Spleen (tissue), 7 donors: ENCODE measurements at regions not wholly inside any gene's neighbourhood (a gene's known extent, or its start where the extent isn't known, plus 50 kb on each side); places are given as distances from the start of the nearest gene placed in this dataset.

Source experiments
- CTCF ChIP-seq, 11 experiments: fragments of 200-600 bp in 7 of 11; fragments of 450-650 bp in 4 of 11; sonication (generic) in 4 of 11; IDR thresholded peaks in 8 of 11; conservative IDR thresholded peaks in 3 of 11; 1 replicate in 7 of 11; 2 replicates in 4 of 11; pipeline versions ENCODE4 v1.4.0 to v1.8.0; 2016 to 2021; ENCODE audit warnings: antibody characterized with exemption in 11 of 11, inconsistent platforms in 4 of 11, mild to moderate bottlenecking in 1 of 11
- POLR2A ChIP-seq, 3 donors: fragments of 450-650 bp; IDR thresholded peaks; one replicate each; pipeline ENCODE4 v1.5.1; 2017; ENCODE audit warnings: antibody characterized with exemption in 3 of 3, mild to moderate bottlenecking in 1 of 3
- POLR2AphosphoS5 ChIP-seq, 3 donors: sonication (generic); formaldehyde crosslinking; IDR thresholded peaks; one replicate each; pipeline ENCODE4 v1.5.1; 2017; ENCODE audit warnings: antibody characterized with exemption in 3 of 3
- donor health status: DM: no; HTN: no; CAD: no; lungs with moderate emphysema.
- donor health status: DM: no; HTN: no; CAD: no.
- donor health status: DM: no; HTN: no; CAD: no.

- TF ChIP-seq POLR2A (IDR thresholded peaks at IDR 0.05) (no peak), CTCF (IDR thresholded peaks at IDR 0.05 in 8 of 11, conservative IDR thresholded peaks at IDR 0.05 in 3 of 11) (no peak), POLR2AphosphoS5 (IDR thresholded peaks at IDR 0.05) (no peak)
Measured at GRCh38 chr5:162916368-162916767, 521.0 kb upstream of the CCNG1 start.
